Gastrocnemius medialis (tissue), 4 donors: ENCODE measurements at regions not wholly inside any gene's neighbourhood (a gene's known extent, or its start where the extent isn't known, plus 50 kb on each side); places are given as distances from the start of the nearest gene placed in this dataset.

Experiments used
- ATAC-seq, 2 donors: fragments of 150-250 bp; one replicate each; pipeline ENCODE4 v1.9.1; 2016
- DNase-seq, 2 donors: peaks; one replicate each; pipeline ENCODE4 v3.0.0-alpha.2; 2019
- H3K27ac ChIP-seq, 4 donors: fragments of 200-600 bp; sonication (generic); 1 replicate in 1 of 4; 2 replicates in 3 of 4; pipeline ENCODE4 v1.5.1; 2016 to 2018; ENCODE audit warnings: mild to moderate bottlenecking in 2 of 4, moderate library complexity in 1 of 4
- H3K27me3 ChIP-seq, 3 donors: fragments of 200-600 bp; sonication (generic) in 2 of 3; 1 replicate in 1 of 3; 2 replicates in 2 of 3; pipeline versions ENCODE4 v1.5.1 to v1.6.0; 2016 to 2019; ENCODE audit warnings: mild to moderate bottlenecking in 1 of 3, moderate library complexity in 1 of 3
- H3K36me3 ChIP-seq, 2 donors: fragments of 200-600 bp; sonication (generic) in 1 of 2; one replicate each; pipeline ENCODE4 v1.5.1; 2017 to 2018
- H3K4me1 ChIP-seq, 2 donors: fragments of 200-600 bp; sonication (generic) in 1 of 2; one replicate each; pipeline ENCODE4 v1.5.1; 2016 to 2017; ENCODE audit warnings: mild to moderate bottlenecking in 2 of 2
- H3K4me3 ChIP-seq, 4 donors: fragments of 200-600 bp; sonication (generic) in 3 of 4; 1 replicate in 1 of 4; 2 replicates in 3 of 4; pipeline ENCODE4 v1.5.1; 2016 to 2019; ENCODE audit warnings: mild to moderate bottlenecking in 2 of 4
- H3K9me3 ChIP-seq, 3 donors: fragments of 200-600 bp; sonication (generic) in 2 of 3; 1 replicate in 1 of 3; 2 replicates in 2 of 3; pipeline ENCODE4 v1.5.1; 2016 to 2019
- POLR2A ChIP-seq, 2 donors: fragments of 450-650 bp; IDR thresholded peaks; one replicate each; pipeline ENCODE4 v1.6.1; 2017; ENCODE audit warnings: antibody characterized with exemption in 2 of 2, mild to moderate bottlenecking in 2 of 2, moderate library complexity in 2 of 2
- in situ Hi-C, 4 donors: fragments of 200-750 bp; cut with MboI; loops; one replicate each; pipeline versions ENCODE4 v1.15.0 to v1.8.0; 2017; ENCODE audit warnings: low sequenced_read_pairs in 4 of 4
- intact Hi-C: fragments of 100-400 bp; cut with DNase I; formaldehyde crosslinking; loops from one replicate; pipeline ENCODE4 v1.15.1; 2023; ENCODE audit warnings: low total_unique reads
- TF ChIP-seq, protein P1 (sequence below), 5 experiments: fragments of 450-650 bp in 3 of 5; fragments of 200-600 bp in 2 of 5; sonication (generic) in 2 of 5; IDR thresholded peaks in 4 of 5; conservative IDR thresholded peaks in 1 of 5; 1 replicate in 4 of 5; 2 replicates in 1 of 5; pipeline ENCODE4 v1.5.1; 2016 to 2019; ENCODE audit warnings: antibody characterized with exemption in 5 of 5, mild to moderate bottlenecking in 3 of 5, moderate library complexity in 3 of 5

DNA sequence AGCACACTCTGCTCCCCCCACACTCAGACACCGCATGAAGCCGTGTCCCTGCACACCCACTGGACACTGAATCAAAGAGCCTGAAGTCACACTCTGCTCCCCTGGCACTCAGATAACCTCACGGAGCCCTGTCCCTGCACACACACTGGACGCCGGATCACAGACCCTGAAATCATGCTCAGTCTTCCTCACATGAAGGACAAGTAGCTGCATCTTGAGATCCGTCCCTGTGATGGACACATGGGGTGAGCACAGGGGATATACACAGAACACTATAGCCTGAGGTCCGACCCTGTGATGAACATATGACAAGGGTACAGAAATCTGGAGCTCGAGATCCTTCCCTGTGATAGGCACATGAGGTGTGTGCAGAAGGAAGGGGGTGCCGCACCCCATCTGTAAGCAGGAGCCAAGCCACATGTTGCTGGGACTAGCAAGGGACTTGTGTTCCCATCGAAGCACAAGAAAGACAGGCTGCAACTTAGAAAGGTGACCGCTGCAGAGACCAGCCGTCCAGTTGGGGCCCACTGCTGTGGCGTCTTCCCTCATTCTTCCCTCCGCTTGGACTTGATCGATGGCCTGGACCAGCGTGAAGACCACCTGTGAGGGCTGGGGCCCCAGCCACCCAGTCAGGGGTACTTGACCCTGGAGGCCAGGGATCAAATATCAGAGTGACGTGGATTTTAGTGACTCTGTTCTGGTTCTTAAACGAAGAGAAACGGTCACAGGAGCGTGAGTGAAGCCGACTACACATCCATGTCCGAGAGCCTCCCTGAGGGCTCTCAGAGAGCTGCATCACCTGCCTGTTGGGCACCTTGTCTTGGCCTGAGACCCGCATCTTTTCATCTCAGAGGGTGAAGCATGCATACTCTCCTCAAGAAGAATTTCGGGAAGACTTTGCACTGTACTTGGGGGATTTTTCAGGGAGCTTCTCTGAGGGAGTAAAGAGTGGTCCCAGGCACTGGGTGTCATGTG lies 391.7 kb upstream of the SALL3 start:
- no peaks in the 10 kb centered on the region for H3K4me1 ChIP-seq
- intact Hi-C loops: no loop called here
- DNase-seq: no peak
- ATAC-seq: no peak
- no peaks in the 10 kb centered on the region for H3K9me3 ChIP-seq
- H3K4me3 ChIP-seq: no peak overlapping the region
- H3K36me3 ChIP-seq: no peaks in the 10 kb centered on the region
- H3K27me3 ChIP-seq: no peaks in the 10 kb centered on the region
- in situ Hi-C loops: no loop called here
- no peak overlapping the region for H3K27ac ChIP-seq
- TF ChIP-seq POLR2A (IDR thresholded peaks at IDR 0.05): no peak
- TF ChIP-seq, protein P1, sequence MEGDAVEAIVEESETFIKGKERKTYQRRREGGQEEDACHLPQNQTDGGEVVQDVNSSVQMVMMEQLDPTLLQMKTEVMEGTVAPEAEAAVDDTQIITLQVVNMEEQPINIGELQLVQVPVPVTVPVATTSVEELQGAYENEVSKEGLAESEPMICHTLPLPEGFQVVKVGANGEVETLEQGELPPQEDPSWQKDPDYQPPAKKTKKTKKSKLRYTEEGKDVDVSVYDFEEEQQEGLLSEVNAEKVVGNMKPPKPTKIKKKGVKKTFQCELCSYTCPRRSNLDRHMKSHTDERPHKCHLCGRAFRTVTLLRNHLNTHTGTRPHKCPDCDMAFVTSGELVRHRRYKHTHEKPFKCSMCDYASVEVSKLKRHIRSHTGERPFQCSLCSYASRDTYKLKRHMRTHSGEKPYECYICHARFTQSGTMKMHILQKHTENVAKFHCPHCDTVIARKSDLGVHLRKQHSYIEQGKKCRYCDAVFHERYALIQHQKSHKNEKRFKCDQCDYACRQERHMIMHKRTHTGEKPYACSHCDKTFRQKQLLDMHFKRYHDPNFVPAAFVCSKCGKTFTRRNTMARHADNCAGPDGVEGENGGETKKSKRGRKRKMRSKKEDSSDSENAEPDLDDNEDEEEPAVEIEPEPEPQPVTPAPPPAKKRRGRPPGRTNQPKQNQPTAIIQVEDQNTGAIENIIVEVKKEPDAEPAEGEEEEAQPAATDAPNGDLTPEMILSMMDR (IDR thresholded peaks at IDR 0.05 in 4 of 5, conservative IDR thresholded peaks at IDR 0.05 in 1 of 5): no peak

DNA sequence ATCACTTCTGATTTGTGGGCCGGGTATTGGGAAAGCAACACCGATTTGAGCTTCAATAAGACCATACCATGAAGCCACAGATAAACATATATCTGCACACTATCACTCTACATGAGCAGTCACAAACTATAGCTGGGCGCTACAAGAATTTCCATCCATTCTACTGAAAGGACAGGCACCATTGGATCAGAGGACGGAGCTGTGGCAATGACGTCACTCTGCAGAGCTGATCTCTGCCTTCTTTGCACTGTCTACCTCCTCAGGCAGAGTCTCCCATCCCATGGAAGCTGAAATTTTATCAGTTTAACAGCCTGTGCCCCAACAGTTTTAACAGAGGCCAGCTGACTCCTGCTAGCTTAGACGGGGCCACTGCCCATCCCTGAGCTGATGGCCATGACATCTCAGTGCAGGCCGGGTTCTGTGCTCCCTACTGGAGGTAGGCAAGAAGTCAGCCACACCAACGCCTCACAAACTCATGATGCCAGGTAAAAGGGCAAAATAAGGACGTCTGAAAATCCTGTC lies 389.6 kb upstream of the SALL3 start:
- ATAC-seq: no peak
- no peak overlapping the region for H3K4me3 ChIP-seq
- H3K27ac ChIP-seq: no peak overlapping the region
- no peak for DNase-seq
- intact Hi-C loops: no loop called here
- H3K4me1 ChIP-seq: no peaks in the 10 kb centered on the region
- in situ Hi-C loops: no loop called here
- H3K36me3 ChIP-seq: no peaks in the 10 kb centered on the region
- H3K9me3 ChIP-seq: no peaks in the 10 kb centered on the region
- H3K27me3 ChIP-seq: no peaks in the 10 kb centered on the region
- TF ChIP-seq, protein P1 (IDR thresholded peaks at IDR 0.05 in 4 of 5, conservative IDR thresholded peaks at IDR 0.05 in 1 of 5): no peak
- TF ChIP-seq POLR2A (IDR thresholded peaks at IDR 0.05): no peak

DNA sequence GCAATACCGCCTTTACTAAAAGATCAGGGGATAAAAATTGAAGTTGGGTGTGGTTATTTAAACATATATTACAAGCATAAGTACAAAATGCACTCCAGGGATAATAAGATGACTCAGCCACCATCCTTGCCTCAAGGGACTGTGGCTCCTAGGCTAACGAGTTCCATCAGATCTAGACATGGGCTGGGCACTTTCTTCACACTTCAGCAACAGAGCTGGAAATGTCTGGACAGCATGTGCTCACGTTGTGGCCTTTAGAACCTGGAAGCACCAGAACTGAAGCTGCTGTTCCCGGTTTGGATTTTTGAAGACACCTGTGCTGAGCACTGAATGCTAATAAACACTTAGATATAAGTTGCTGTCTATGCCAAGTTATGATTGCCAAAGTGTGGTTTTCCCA lies 384.2 kb upstream of the SALL3 start:
- intact Hi-C loops: no loop called here
- TF ChIP-seq, protein P1 (IDR thresholded peaks at IDR 0.05 in 4 of 5, conservative IDR thresholded peaks at IDR 0.05 in 1 of 5): no peak
- no peak for TF ChIP-seq POLR2A (IDR thresholded peaks at IDR 0.05)

DNA sequence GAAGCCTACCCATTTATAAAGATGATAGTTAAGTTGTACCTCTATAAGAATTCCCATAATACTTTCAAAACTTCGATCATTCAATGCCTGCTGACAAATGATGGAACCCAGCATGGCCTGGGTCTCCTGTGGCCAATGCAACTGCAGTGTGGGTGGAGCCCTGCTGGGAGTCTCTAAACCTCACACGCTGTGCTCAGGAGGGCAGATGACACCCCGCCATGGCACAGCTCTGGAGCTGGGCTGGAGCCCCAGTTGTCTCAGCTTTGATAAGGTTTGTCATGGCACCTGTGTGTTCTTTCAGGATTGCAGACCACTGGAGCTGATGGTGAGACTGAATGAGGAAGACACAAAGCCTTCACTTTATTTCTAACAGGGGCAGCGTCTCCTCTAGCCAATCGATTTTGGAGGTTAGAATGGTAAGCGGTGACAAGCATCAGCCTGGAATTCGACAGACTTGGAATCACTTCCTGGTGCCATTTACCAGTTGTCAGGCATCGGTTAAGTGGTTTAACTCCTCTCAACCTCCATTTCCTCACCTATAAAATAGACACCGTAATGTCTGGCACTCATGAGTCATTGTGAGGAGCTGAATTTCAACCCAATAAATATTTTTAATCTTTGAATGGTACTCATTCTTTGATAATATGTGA lies 383.6 kb upstream of the SALL3 start:
- H3K4me1 ChIP-seq: no peaks in the 10 kb centered on the region
- no peaks in the 10 kb centered on the region for H3K27me3 ChIP-seq
- no peak overlapping the region for H3K4me3 ChIP-seq
- no peaks in the 10 kb centered on the region for H3K36me3 ChIP-seq
- H3K9me3 ChIP-seq: no peaks in the 10 kb centered on the region
- H3K27ac ChIP-seq: no peak overlapping the region
- intact Hi-C loops: no loop called here
- TF ChIP-seq, protein P1 (IDR thresholded peaks at IDR 0.05 in 4 of 5, conservative IDR thresholded peaks at IDR 0.05 in 1 of 5): no peak
- TF ChIP-seq POLR2A (IDR thresholded peaks at IDR 0.05): no peak
- in situ Hi-C loops: no loop called here
- no peak for ATAC-seq
- DNase-seq: no peak

More for the DNA sequence above, 384.2 kb upstream of the SALL3 start:
- H3K27me3 ChIP-seq: no peaks in the 10 kb centered on the region
- no peak overlapping the region for H3K4me3 ChIP-seq
- ATAC-seq (no peak), DNase-seq (no peak)
- H3K9me3 ChIP-seq: no peaks in the 10 kb centered on the region
- H3K4me1 ChIP-seq: no peaks in the 10 kb centered on the region
- no peak overlapping the region for H3K27ac ChIP-seq
- no peaks in the 10 kb centered on the region for H3K36me3 ChIP-seq
- in situ Hi-C loops: no loop called here
